NCI-H2171 treated with DMSO at 0.1 percent for 48 hours (cell line): ENCODE measurements at regions not wholly inside any gene's neighbourhood (a gene's known extent, or its start where the extent isn't known, plus 50 kb on each side); places are given as distances from the start of the nearest gene placed in this dataset.
"Not testable (repeated sequence)": the region's sequence is repeated elsewhere in the genome, so short reads cannot be mapped to it uniquely, and the experiment has no call there.

Source experiments
- DNase-seq: peaks from one replicate; lab custom pipeline; 2025; lab: John Stamatoyannopoulos, UW

DNA sequence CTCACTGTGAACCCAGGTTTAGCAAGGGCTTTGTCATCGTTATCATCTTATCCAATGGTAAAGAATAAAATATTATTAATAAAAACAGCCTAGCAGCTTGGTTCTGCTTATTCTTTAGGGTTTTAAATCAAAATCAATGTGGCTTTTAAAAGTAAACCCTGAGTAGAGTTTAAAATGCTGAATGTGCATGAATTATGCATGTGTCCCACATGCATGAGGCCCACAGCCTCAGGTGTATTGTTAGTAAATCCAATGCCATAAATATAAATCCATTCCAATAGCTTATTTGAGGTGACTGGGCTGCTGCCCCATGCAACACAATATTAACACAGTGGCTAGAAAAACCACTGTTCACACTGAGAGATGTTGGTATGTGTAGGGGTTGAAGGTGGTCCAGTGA is 254.1 kb downstream of the HNMT start:
- no peak for DNase-seq

DNA sequence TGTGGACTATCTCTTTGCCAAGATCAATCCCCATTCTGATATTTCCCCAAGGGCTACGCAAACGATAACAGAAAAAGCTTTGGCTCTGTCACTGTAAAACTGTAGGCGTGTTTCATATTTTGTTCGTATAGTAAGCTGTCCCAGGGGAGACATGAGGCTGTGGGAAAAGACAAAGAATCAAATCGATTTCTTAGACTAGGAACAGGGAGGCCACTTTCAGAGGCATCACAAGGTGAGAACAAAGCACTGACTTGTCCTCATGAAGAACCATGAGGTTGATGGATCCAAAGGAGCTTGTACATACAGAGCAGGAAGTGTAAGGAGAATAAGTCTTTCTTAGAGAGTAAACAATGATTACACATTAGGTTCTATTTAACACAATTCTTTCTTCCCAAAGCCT is 255.7 kb downstream of the HNMT start:
- no peak for DNase-seq

- no peak for DNase-seq
These were observed 257.1 kb downstream of the HNMT start for GRCh38 chr2:138221358-138221757.

- DNase-seq: no peak
These were observed 259.0 kb downstream of the HNMT start for GRCh38 chr2:138223319-138223718.

- no peak for DNase-seq
These were observed 262.9 kb downstream of the HNMT start for GRCh38 chr2:138227195-138227594.

- DNase-seq: no peak
These were observed 263.8 kb downstream of the HNMT start for GRCh38 chr2:138228101-138228500.

- no peak for DNase-seq
These were observed 267.3 kb upstream of the SPOPL start for GRCh38 chr2:138234265-138234664.

GRCh38 chr2:138235041-138235440 is 266.5 kb upstream of the SPOPL start:
- DNase-seq: no peak

DNA sequence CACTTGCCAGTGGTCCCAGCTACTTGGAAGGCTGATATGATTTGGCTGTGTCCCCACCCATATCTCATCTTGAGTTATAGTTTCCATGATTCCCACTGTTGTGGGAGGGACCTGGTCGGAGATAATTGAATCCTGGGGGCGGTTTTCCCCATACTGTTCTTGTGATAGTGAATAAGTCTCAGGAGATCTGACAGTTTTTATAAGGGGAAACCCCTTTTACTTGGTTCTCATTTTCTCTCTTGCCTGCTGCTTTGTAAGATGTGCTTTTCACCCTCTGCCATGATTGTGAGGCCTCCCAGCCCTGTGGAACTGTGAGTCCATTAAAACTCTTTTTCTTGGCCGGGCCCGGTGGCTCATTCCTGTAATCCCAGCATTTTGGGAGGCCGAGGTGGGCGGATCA is 265.4 kb upstream of the SPOPL start:
- DNase-seq: no peak

GRCh38 chr2:138237667-138238384 is 263.7 kb upstream of the SPOPL start:
- peak; percentile 35 for DNase-seq

DNA sequence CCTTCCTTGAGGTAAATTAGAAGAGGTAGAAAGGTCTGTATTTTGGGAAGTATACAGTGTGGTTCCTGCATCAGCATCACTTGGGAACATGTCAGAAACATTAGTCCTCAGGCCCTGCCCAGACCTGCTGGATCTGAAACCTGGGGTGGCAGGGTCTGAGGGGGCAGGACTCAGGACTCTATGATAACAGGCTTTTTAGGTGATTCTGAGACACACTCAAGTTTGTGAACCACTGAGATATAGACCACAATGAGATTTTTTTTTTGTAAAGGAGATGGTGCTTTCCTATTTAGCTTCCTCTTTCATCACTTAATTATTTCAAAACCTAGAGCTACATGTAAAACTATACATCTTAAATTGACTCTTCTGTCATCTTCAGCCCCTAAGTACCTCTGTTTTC is 262.7 kb upstream of the SPOPL start:
- no peak for DNase-seq

GRCh38 chr2:138239902-138240491 is 261.6 kb upstream of the SPOPL start:
- no peak for DNase-seq

- DNase-seq: no peak
These were observed 258.2 kb upstream of the SPOPL start for GRCh38 chr2:138243372-138243771.

DNA sequence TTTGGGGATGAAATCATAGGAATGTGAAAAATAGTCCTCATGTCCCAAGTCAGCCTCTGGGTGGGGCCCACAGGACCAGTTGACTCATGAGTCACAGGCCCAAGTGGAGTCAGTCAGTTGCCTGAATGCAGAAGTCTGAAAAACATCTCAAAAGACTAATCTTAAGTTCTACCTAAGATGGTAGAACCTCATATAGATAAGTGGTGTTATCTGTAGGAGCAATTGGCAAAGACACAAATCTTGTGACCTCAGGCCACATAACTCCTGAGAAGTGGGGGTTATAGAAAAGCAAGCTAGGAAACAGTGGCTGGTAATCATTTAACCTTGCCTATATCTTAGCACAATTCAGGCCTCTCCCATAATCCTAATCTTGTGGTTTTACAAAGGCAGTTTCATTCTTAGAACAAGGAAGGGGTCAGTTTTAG is 257.1 kb upstream of the SPOPL start:
- no peak for DNase-seq

- no peak for DNase-seq
These were observed 256.3 kb upstream of the SPOPL start for GRCh38 chr2:138245310-138245709.

DNA sequence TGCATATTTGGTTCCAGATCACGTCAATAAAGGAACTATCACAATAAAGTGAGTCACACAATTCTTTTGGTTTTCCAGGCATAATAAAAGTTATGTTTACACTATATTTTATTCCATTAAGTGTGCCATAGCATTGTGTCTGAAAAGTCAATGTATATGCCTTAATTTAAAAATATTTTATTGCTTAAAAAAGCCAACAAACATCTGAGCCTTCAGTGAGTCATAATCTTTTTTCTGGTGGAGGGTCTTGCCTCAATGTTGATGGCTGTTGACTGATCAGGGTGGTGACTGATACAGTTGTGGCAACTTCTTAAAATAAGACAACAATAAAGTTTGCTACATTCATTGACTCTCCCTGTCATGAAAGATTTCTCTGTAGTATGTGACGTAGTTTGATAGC is 254.3 kb upstream of the SPOPL start:
- DNase-seq: no peak

GRCh38 chr2:138249207-138249606 is 252.4 kb upstream of the SPOPL start:
- DNase-seq: no peak

- DNase-seq: not testable (repeated sequence)
These were observed 250.7 kb upstream of the SPOPL start for GRCh38 chr2:138250843-138251320.

DNA sequence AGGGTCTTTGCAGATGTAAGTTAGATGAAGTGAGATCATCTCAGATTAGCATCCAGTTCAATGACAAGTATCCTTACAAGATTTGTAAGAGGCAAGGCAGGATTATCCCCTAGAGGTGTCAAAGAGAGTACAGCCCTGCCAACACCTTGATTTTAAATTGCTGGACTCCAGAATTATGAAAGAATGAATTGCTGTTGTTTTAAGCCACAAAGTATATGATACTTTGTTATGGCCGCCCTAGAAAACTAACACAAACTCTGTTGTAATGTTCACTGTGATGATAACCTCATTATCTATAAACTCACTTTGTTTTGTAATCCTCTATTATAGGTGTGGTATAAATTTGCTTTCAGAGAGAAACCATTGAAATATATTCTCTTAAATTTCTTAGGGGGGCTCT is 249.0 kb upstream of the SPOPL start:
- DNase-seq: no peak

DNA sequence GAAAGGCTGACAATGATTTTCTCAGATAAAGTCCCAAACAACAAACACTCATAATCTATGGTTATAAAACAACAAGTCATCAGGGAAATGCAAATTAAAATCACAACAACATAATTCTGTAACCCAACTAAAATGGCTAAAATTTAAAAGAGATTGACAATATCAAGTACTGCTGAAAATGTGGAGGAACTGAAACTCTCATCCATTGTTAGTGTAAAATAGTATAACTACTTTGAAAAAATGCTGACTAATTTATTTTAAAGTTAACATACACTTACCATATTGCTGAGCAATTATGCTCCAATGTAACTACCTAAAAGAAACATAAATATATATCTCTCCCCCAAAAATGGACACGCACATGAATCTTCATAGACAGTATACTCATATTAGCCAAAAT is 245.9 kb upstream of the SPOPL start:
- no peak for DNase-seq

- no peak for DNase-seq
These were observed 234.2 kb upstream of the SPOPL start for GRCh38 chr2:138267161-138267901.

DNA sequence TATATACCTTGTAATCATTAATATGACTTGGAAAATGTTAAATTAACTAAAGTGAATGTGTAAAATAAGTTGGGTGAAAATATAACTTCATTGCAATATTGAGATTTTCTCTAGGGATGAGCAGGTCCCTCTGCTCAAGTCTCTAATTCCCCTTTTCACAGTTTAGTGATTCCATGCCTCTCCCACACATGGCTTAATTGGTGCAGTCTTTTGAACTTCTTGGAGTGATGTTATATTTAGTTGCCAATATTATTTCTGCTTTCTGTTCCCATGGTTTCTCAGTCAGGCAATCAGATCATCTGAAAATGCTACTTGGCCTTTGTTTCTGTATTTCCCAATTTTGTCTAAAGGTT is 233.7 kb upstream of the SPOPL start:
- DNase-seq: no peak

DNA sequence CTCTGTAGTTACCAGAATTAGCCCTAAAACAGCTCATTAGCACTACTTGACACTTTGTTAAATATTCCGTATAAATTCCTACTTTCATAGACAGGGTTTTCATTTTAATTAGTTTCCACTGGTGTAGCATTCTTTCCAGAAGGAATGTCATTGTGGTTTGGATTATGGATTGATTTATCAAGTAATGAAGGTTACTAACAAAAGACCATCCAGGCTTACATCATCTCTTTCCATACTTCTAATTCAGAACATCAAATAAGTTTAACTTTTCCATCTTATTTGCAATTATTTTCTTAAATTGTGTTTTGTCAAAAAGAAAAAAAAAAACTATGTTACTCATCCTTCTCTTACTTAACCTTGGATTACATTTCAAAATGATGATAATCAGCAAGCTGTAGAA is 231.8 kb upstream of the SPOPL start:
- no peak for DNase-seq
